Endothelial cell of umbilical vein (primary cell): ENCODE measurements at regions not wholly inside any gene's neighbourhood (a gene's known extent, or its start where the extent isn't known, plus 50 kb on each side); places are given as distances from the start of the nearest gene placed in this dataset.
A peak's percentile ranks its signal among the peaks of the same experiment; 100 is the strongest.

ENCODE experiments used
- BruUV-seq: library from RNA; stranded (reverse); fragments of 400-500 nt; replicated peaks from 2 replicates; lab custom pipeline; 2021; lab: Mats Ljungman, UMichigan
- CTCF ChIA-PET: fragments of 300-600, 350-600 bp; sonication (Branson Sonifier 250); formaldehyde crosslinking; loops from one replicate; lab custom pipeline; 2021; ENCODE audit warnings: antibody characterized with exemption, inconsistent platforms; lab: Charles Lee
- POLR2A ChIA-PET: fragments of 300-600, 350-600 bp; sonication (Branson Sonifier 250); formaldehyde crosslinking; loops from one replicate; lab custom pipeline; 2021; ENCODE audit warnings: antibody characterized with exemption, inconsistent platforms; lab: Charles Lee
- DNase-seq: peaks from one replicate; pipeline ENCODE4 v3.0.0-alpha.2; 2011; ENCODE audit warnings: low read depth, low spot score
- FAIRE-seq: peaks from 2 replicates; lab custom pipeline; 2011; peaks lifted over from hg19 to GRCh38; lab: Jason Lieb, UNC
- H2AFZ ChIP-seq: 2 replicates; pipeline ENCODE4 v1.6.0; 2012; ENCODE audit warnings: low read depth, low read length, control low read depth, inconsistent platforms
- H3K27ac ChIP-seq: 2 replicates; pipeline ENCODE4 v1.5.1; 2011; ENCODE audit warnings: low read depth, mild to moderate bottlenecking, control low read depth, low read length, moderate library complexity; ENCODE audit not compliant: insufficient read depth
- H3K27me3 ChIP-seq, 2 experiments: 2 replicates each; pipeline versions ENCODE4 v1.6.0 to v1.6.1; 2011; ENCODE audit warnings: low read length in 2 of 2, mixed read lengths in 1 of 2; ENCODE audit not compliant: control insufficient read depth in 2 of 2, insufficient read depth in 2 of 2
- H3K36me3 ChIP-seq, 2 experiments: 2 replicates in 1 of 2; 3 replicates in 1 of 2; pipeline ENCODE4 v1.5.1; 2011; ENCODE audit warnings: low read length in 2 of 2, mild to moderate bottlenecking in 1 of 2, moderate library complexity in 1 of 2; ENCODE audit not compliant: control insufficient read depth in 2 of 2, insufficient read depth in 2 of 2; ENCODE audit errors: extremely low read depth in 1 of 2
- H3K4me1 ChIP-seq: 3 replicates; pipeline ENCODE4 v1.5.1; 2011; ENCODE audit warnings: mild to moderate bottlenecking, low read length; ENCODE audit not compliant: control insufficient read depth, insufficient read depth; ENCODE audit errors: extremely low read depth
- H3K4me2 ChIP-seq: 2 replicates; pipeline ENCODE4 v1.6.1; 2011; ENCODE audit warnings: low read length, control low read depth, mixed read lengths; ENCODE audit not compliant: insufficient read depth
- H3K4me3 ChIP-seq, 3 experiments: fragments of 200-600 bp in 1 of 3; sonication (generic), shearing (Covaris generic) in 1 of 3; replicated peaks in 1 of 3; 2 replicates each; pipeline ENCODE4 v1.5.1; 2011 to 2016; ENCODE audit warnings: control low read depth in 3 of 3, low read length in 3 of 3, mild to moderate bottlenecking in 2 of 3, inconsistent platforms in 1 of 3, low read depth in 1 of 3, moderate library complexity in 1 of 3; ENCODE audit not compliant: insufficient read depth in 1 of 3
- H3K79me2 ChIP-seq: 2 replicates; pipeline ENCODE4 v1.6.0; 2012; ENCODE audit warnings: low read length, inconsistent platforms; ENCODE audit not compliant: control insufficient read depth, insufficient read depth
- H3K9ac ChIP-seq: replicated peaks from 2 replicates; pipeline ENCODE3; 2011; ENCODE audit warnings: low read length, control low read depth; ENCODE audit not compliant: insufficient read depth; ENCODE audit errors: extremely low read depth
- H3K9me1 ChIP-seq: replicated peaks from 3 replicates; pipeline ENCODE4 v1.6.0; 2011; ENCODE audit warnings: mild to moderate bottlenecking, low read length; ENCODE audit not compliant: control insufficient read depth, insufficient read depth; ENCODE audit errors: extremely low read depth
- H3K9me3 ChIP-seq: replicated peaks from 2 replicates; pipeline ENCODE4 v1.5.1; 2012; ENCODE audit warnings: low read length, inconsistent platforms; ENCODE audit not compliant: control insufficient read depth, insufficient read depth
- H4K20me1 ChIP-seq: replicated peaks from 2 replicates; pipeline ENCODE3; 2011; ENCODE audit warnings: mild to moderate bottlenecking, low read length; ENCODE audit not compliant: control insufficient read depth, insufficient read depth; ENCODE audit errors: extremely low read depth
- EZH2 ChIP-seq: IDR thresholded peaks from 2 replicates; pipeline ENCODE4 v1.6.1; 2012; ENCODE audit warnings: borderline replicate concordance, low read depth, mild to moderate bottlenecking, moderate library complexity, low read length, inconsistent platforms; ENCODE audit not compliant: severe bottlenecking
- FOS ChIP-seq: IDR thresholded peaks from 2 replicates; pipeline ENCODE4 v1.6.1; 2011; ENCODE audit warnings: mild to moderate bottlenecking, low read length, moderate library complexity, borderline replicate concordance; ENCODE audit not compliant: insufficient read depth
- GATA2 ChIP-seq: IDR thresholded peaks from 2 replicates; pipeline ENCODE4 v1.7.0; 2011; ENCODE audit warnings: low read depth, mild to moderate bottlenecking, moderate library complexity, mixed read lengths, low read length; ENCODE audit not compliant: insufficient read length, insufficient read depth
- JUN ChIP-seq: IDR thresholded peaks from 2 replicates; pipeline ENCODE4 v1.6.1; 2011; ENCODE audit warnings: borderline replicate concordance, low read depth; ENCODE audit not compliant: insufficient read length, insufficient read depth
- MAX ChIP-seq: IDR thresholded peaks from 2 replicates; pipeline ENCODE4 v1.6.1; 2011; ENCODE audit not compliant: insufficient read depth, insufficient read length
- POLR2A ChIP-seq: IDR thresholded peaks from 2 replicates; pipeline ENCODE4 v1.6.1; 2012; ENCODE audit warnings: low read depth, mild to moderate bottlenecking, control low read depth, low read length
- POLR2AphosphoS5 ChIP-seq: IDR thresholded peaks from 2 replicates; pipeline ENCODE4 v1.6.1; 2012; ENCODE audit warnings: low read depth, mild to moderate bottlenecking, control low read depth, low read length, moderate library complexity; ENCODE audit not compliant: insufficient read depth
- dilution Hi-C: fragments of 300-500 bp; cut with MboI; formaldehyde crosslinking; loops from one replicate; pipeline ENCODE4 v1.15.0; 2019; ENCODE audit warnings: low sequenced_read_pairs; ENCODE audit not compliant: extremely low pct_ligation_motif_present
- intact Hi-C: fragments of 100-400 bp; cut with micrococcal nuclease; formaldehyde crosslinking; loops from one replicate; pipeline ENCODE4 v1.10.0; 2022

- no peak overlapping the region for H3K4me3 ChIP-seq
- H3K9me3 ChIP-seq = no peaks in the 10 kb centered on the region
- H3K4me1 ChIP-seq = no peaks in the 10 kb centered on the region
- BruUV-seq = no TSS peak
- H3K9ac ChIP-seq = no peak overlapping the region
- no peak overlapping the region for H2AFZ ChIP-seq
- intact Hi-C loops (loop anchor here (5.0 kb wide), 1 partner anchor 62 kb away; no protein-coding TSS in a partner anchor), dilution Hi-C loops (no loop called here)
- DNase-seq (peak; percentile 23), FAIRE-seq (no peak)
- H3K4me2 ChIP-seq = no peak overlapping the region
- no peaks in the 10 kb centered on the region for H3K9me1 ChIP-seq
- CTCF ChIA-PET = interaction anchor here (0.9 to 7.6 kb wide), 7 partner anchors 10 to 213 kb away, joined by 3 to 99 read pairs (median 11); no protein-coding TSS in a partner anchor
- H3K36me3 ChIP-seq = no peaks in the 10 kb centered on the region
- H3K79me2 ChIP-seq = no peaks in the 10 kb centered on the region
- POLR2A ChIA-PET = no interaction called here
- TF ChIP-seq GATA2 = no peak
- TF ChIP-seq FOS = no peak
- no peak for TF ChIP-seq POLR2AphosphoS5
- no peak for TF ChIP-seq JUN
- no peak for TF ChIP-seq POLR2A
- H3K27me3 ChIP-seq = peaks cover 20 to 38% of the 10 kb centered on the region in 2 experiments
- no peak overlapping the region for H3K27ac ChIP-seq
- no peaks in the 10 kb centered on the region for H4K20me1 ChIP-seq
Measured at GRCh38 chr15:89419370-89419984, 76.9 kb downstream of the RHCG start.

GRCh38 chr15:89417206-89417725 is 79.1 kb downstream of the RHCG start:
- Histone ChIP-seq H3K36me3 (no peaks in the 10 kb centered on the region), H3K9me3 (no peaks in the 10 kb centered on the region), H3K27me3 (peaks cover 40 to 56% of the 10 kb centered on the region in 2 experiments), H3K9me1 (no peaks in the 10 kb centered on the region), H3K27ac (no peak overlapping the region), H3K79me2 (no peaks in the 10 kb centered on the region), H3K4me1 (no peaks in the 10 kb centered on the region), H2AFZ (no peak overlapping the region), H4K20me1 (no peaks in the 10 kb centered on the region), H3K9ac (no peak overlapping the region), H3K4me3 (no peak overlapping the region), H3K4me2 (no peak overlapping the region)
- FAIRE-seq (no peak), DNase-seq (no peak)
- no peak for TF ChIP-seq JUN
- TF ChIP-seq EZH2 = peak; percentile 8
- no peak for TF ChIP-seq POLR2A
- no peak for TF ChIP-seq MAX
- TF ChIP-seq FOS = no peak
- TF ChIP-seq GATA2 = no peak
- CTCF ChIA-PET = interaction anchor here (0.6 to 7.6 kb wide), 16 partner anchors 9 to 63 kb away, joined by 3 to 99 read pairs (median 4); no protein-coding TSS in a partner anchor
- intact Hi-C loops (loop anchor here (5.0 kb wide), 1 partner anchor 60 kb away; no protein-coding TSS in a partner anchor), dilution Hi-C loops (no loop called here)
- POLR2A ChIA-PET = no interaction called here
- BruUV-seq = no TSS peak
